OCI-LY1 (cell line): ENCODE measurements at regions not wholly inside any gene's neighbourhood (a gene's known extent, or its start where the extent isn't known, plus 50 kb on each side); places are given as distances from the start of the nearest gene placed in this dataset.

Experiments
- CTCF ChIP-seq: fragments of 200-600 bp; sonication (generic), shearing (Covaris generic); IDR thresholded peaks from 2 replicates; pipeline ENCODE4 v1.5.1; 2017; ENCODE audit warnings: mild to moderate bottlenecking, antibody characterized with exemption, low read length, moderate library complexity, mixed read lengths
- EZH2 ChIP-seq: fragments of 200-600 bp; sonication (generic), shearing (Covaris generic); IDR thresholded peaks from 2 replicates; pipeline ENCODE4 v1.8.0; 2017; ENCODE audit warnings: borderline replicate concordance, mixed run types, mild to moderate bottlenecking, antibody characterized with exemption, low read length, moderate library complexity, mixed read lengths

GRCh38 chr13:81488021-81488420 is 1147.1 kb upstream of the SPRY2 start:
- TF ChIP-seq CTCF, result no peak
- TF ChIP-seq EZH2, result no peak
